GM18520 (cell line): ENCODE measurements at regions not wholly inside any gene's neighbourhood (a gene's known extent, or its start where the extent isn't known, plus 50 kb on each side); places are given as distances from the start of the nearest gene placed in this dataset.

ENCODE experiments used
- ATAC-seq: cut with Tn5 transposase; IDR thresholded peaks from one replicate; pipeline ENCODE4 v1.9.1; 2021; ENCODE audit not compliant: unreplicated experiment

- no peak for ATAC-seq
These were observed 618.0 kb downstream of the NYAP2 start for GRCh38 chr2:226017537-226017936.

GRCh38 chr2:226017107-226017506 lies 617.6 kb downstream of the NYAP2 start:
- no peak for ATAC-seq

GRCh38 chr2:226011716-226012450 lies 612.4 kb downstream of the NYAP2 start:
- no peak for ATAC-seq

GRCh38 chr2:226002438-226002837 lies 602.9 kb downstream of the NYAP2 start:
- peak; percentile 48 for ATAC-seq

- no peak for ATAC-seq
These were observed 602.2 kb downstream of the NYAP2 start for GRCh38 chr2:226001716-226002115.

- no peak for ATAC-seq
These were observed 600.2 kb downstream of the NYAP2 start for GRCh38 chr2:225999692-226000091.

- no peak for ATAC-seq
These were observed 599.1 kb downstream of the NYAP2 start for GRCh38 chr2:225998653-225999052.

DNA sequence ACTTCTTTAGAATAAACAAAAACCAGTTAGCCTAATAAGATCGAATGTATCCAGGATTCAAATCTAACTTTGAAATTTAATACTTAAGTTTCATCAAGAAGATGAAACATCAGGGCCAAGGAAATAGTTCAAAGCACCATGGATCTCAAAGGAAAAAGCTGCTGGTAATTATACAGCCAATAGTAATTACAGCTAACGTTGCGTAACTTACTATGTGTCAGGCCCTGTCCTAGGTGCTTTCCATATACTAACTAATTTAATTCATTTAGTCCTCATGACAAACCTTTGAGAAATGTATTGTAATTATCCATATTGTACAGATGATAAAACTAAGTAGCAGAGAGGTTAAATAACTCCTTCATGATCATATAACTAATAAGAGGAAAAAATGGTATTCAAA lies 598.6 kb downstream of the NYAP2 start:
- ATAC-seq: no peak

GRCh38 chr2:225996462-225996828 lies 596.9 kb downstream of the NYAP2 start:
- no peak for ATAC-seq

DNA sequence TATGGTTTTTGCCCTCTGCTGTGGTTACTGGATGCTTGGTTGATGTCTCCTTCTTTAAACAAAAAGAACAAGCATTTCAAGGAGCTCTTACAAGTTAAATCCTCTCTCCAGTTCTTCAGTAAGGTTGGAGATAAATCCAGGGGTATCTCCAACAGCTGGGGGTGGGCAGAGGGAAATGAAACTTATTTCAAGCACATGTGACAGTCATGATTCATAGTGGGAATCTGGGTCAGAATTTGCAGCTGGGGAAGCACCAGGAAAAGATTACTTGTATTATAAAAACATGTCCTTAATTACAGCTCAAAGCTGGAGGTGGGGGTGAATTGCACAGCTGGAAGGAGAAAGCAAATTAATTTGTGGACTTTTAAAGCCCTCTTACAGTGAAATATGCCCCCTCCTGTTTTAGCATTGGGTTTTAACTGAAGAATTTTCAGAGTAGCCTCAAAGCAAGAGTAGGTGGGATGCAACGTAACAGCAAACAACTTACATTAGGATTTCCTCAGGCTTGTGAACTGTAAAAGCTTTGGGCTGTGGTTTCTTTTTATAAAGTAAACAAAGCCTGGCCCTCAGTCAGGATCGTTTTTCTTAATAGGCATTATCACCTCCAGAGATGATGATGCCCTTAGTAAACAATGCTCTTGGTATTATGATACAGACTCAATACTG lies 596.4 kb downstream of the NYAP2 start:
- ATAC-seq: no peak

- ATAC-seq: no peak
These were observed 595.4 kb downstream of the NYAP2 start for GRCh38 chr2:225994748-225995405.

DNA sequence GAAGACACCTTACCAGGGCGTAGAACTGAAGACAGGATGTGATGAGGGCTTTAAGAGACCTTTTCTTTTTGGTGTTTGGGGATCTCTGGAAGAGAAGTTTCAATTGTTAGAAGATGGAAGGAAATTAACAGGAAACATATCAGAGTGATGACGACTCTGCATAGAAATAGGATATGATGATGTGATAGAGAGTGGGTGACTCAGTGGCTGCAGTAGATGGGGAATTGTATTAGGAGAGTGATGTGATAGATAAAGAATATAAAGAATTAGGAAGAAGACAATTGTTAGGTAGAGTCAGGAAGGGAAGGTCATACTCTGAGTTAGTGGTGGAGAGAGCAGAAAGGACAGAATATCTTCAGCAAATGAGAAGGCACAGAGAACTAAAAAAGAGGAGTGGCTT lies 593.9 kb downstream of the NYAP2 start:
- ATAC-seq: no peak

- ATAC-seq: no peak
These were observed 590.3 kb downstream of the NYAP2 start for GRCh38 chr2:225989809-225990208.

- ATAC-seq: no peak
These were observed 580.9 kb downstream of the NYAP2 start for GRCh38 chr2:225980372-225980771.

DNA sequence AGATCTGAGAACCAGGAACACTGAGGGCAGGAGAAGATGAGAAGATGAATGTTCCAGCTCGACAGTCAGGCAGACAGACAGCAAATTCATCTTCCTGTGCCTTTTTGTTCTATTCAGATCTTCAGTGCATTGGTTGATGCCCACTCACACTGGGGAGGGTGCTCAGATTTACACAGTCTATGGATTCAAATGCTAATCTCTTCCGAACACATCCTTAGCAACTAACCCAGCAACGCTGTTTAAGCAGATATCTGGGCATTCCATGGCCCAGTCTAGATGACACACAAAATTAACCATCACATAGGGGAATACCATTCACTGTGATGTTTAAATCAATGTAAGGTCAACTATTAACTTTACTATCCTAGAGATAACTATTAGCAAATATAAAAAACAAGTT lies 571.9 kb downstream of the NYAP2 start:
- no peak for ATAC-seq

- ATAC-seq: no peak
These were observed 549.4 kb downstream of the NYAP2 start for GRCh38 chr2:225948903-225949302.

- ATAC-seq: no peak
These were observed 539.5 kb downstream of the NYAP2 start for GRCh38 chr2:225938991-225939390.

- no peak for ATAC-seq
These were observed 538.2 kb downstream of the NYAP2 start for GRCh38 chr2:225937625-225938187.

DNA sequence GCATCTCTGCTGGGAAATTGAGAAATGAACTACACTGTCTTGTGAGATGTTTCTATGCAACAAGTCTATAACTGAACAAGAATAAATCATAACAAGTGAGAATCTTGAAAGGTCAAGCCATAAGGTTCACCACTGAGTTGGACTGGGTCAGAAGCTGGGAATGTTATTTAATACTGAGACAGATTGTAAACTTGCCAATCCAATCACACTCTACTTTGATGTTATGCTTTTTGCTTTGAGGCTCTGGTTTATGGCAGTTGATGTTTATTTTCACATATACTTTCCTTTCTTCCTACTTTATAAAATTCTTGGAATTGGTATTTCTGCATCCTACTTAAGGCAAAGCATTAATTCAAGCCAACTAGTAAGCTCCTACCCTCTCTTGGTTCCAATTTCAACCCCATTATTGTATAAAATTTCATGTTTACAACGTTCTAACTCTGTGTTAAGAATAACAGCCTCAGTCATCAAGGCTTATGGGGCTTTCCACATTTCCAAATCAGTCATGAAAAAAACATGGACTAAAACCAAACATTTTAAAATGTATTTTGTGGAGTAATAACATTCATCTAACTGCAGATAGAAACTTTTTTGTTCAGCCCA lies 533.4 kb downstream of the NYAP2 start:
- no peak for ATAC-seq

GRCh38 chr2:225930687-225931086 lies 531.2 kb downstream of the NYAP2 start:
- ATAC-seq: no peak

DNA sequence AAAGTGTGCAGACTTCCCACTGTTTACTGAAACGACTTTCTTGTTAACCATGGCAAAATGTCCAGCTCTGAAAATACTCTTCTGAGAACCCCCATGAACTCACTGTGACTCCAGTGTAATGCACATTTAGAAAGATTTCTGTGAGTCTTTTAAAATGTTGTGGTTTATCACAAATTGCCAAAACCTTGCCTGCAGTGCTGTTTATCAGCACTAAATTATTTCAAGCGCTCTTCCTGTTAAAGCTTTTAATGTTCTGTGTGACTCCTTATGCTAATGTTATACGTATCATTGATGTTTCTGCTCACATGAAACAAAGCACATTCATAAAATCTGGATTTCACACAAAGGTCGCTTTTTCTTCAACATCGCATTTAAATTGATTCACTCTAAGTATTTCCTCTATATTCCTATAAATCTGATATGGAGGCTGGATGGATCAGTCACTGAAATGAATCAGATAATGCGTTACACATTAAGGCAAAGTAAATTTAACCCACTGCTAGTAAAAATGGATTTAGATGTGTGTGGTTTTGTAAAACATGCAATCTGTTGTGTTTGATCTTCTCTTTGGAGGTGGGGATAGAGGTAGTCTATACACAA lies 521.2 kb downstream of the NYAP2 start:
- no peak for ATAC-seq
